WTC11 (cell line): ENCODE measurements at regions not wholly inside any gene's neighbourhood (a gene's known extent, or its start where the extent isn't known, plus 50 kb on each side); places are given as distances from the start of the nearest gene placed in this dataset.

Experiments used
- ATAC-seq: fragments of 200-7000 bp; cut with Tn5 transposase; 2 replicates; pipeline ENCODE4 v1.10.0; 2021; ENCODE audit warnings: mild to moderate bottlenecking, moderate library complexity
- CTCF ChIA-PET: fragments of 300-600 bp; sonication (Branson Sonifier 250); formaldehyde crosslinking; loops from one replicate; lab custom pipeline; 2021; ENCODE audit warnings: antibody characterized with exemption; lab: Charles Lee
- POLR2A ChIA-PET: fragments of 350-600 bp; sonication (Branson Sonifier 250); formaldehyde crosslinking; loops from one replicate; lab custom pipeline; 2021; ENCODE audit warnings: antibody characterized with exemption; lab: Charles Lee
- DNase-seq: peaks from one replicate; pipeline ENCODE4 v3.0.0; 2021; ENCODE audit warnings: low spot score
- H3K27ac Mint-ChIP-seq: 2 replicates; pipeline ENCODE4 v1.8.0; 2021; ENCODE audit warnings: mixed read lengths
- H3K27me3 Mint-ChIP-seq: 2 replicates; pipeline ENCODE4 v1.8.0; 2021; ENCODE audit warnings: low read depth, mild to moderate bottlenecking, moderate library complexity, mixed read lengths
- H3K36me3 Mint-ChIP-seq: 2 replicates; pipeline ENCODE4 v1.8.0; 2021; ENCODE audit warnings: mixed read lengths
- H3K4me1 Mint-ChIP-seq: 2 replicates; pipeline ENCODE4 v1.8.0; 2022; ENCODE audit warnings: mixed read lengths
- H3K4me3 Mint-ChIP-seq: 2 replicates; pipeline ENCODE4 v1.8.0; 2021; ENCODE audit warnings: mild to moderate bottlenecking, moderate library complexity, mixed read lengths
- H3K9me3 Mint-ChIP-seq: 2 replicates; pipeline ENCODE4 v1.8.0; 2021; ENCODE audit warnings: mixed read lengths
- AFF4 ChIP-seq: sonication (generic); formaldehyde crosslinking; IDR thresholded peaks from 2 replicates; pipeline ENCODE4 v1.8.1; 2023; ENCODE audit warnings: mild to moderate bottlenecking, missing genetic modification reagents, borderline replicate concordance
- ATF6 ChIP-seq: sonication (generic); formaldehyde crosslinking; IDR thresholded peaks from 2 replicates; pipeline ENCODE4 v1.8.1; 2023; ENCODE audit warnings: mild to moderate bottlenecking, missing genetic modification reagents
- CTCF ChIP-seq: fragments of 200-600 bp; IDR thresholded peaks from 2 replicates; pipeline ENCODE4 v1.8.0; 2022; ENCODE audit warnings: antibody characterized with exemption
- FOXK1 ChIP-seq: sonication (generic); formaldehyde crosslinking; IDR thresholded peaks from 2 replicates; pipeline ENCODE4 v1.8.0; 2022; ENCODE audit warnings: mild to moderate bottlenecking, moderate library complexity, missing genetic modification reagents
- NR2C2 ChIP-seq: sonication (generic); formaldehyde crosslinking; IDR thresholded peaks from 2 replicates; pipeline ENCODE4 v1.8.0; 2022; ENCODE audit warnings: mild to moderate bottlenecking, missing genetic modification reagents
- NR3C1 ChIP-seq: sonication (generic); formaldehyde crosslinking; conservative IDR thresholded peaks from 2 replicates; pipeline ENCODE4 v1.8.1; 2023; ENCODE audit warnings: low read depth, mild to moderate bottlenecking, missing genetic modification reagents
- TCF7 ChIP-seq: sonication (generic); formaldehyde crosslinking; IDR thresholded peaks from 2 replicates; pipeline ENCODE4 v1.8.0; 2022; ENCODE audit warnings: mild to moderate bottlenecking, low read depth, missing genetic modification reagents, moderate library complexity
- ZMAT4 ChIP-seq: fragments of 250-450 bp; sonication (Bioruptor Pico); IDR thresholded peaks from 2 replicates; pipeline ENCODE4 v1.9.0; 2021; ENCODE audit warnings: mild to moderate bottlenecking
- ZNF121 ChIP-seq: sonication (generic); formaldehyde crosslinking; IDR thresholded peaks from 2 replicates; pipeline ENCODE4 v1.8.0; 2023; ENCODE audit warnings: missing genetic modification reagents
- ZNF138 ChIP-seq: sonication (generic); formaldehyde crosslinking; conservative IDR thresholded peaks from 2 replicates; pipeline ENCODE4 v1.8.1; 2022; ENCODE audit warnings: mild to moderate bottlenecking, moderate library complexity, missing genetic modification reagents
- ZNF317 ChIP-seq: sonication (generic); formaldehyde crosslinking; IDR thresholded peaks from 2 replicates; pipeline ENCODE4 v1.8.1; 2023; ENCODE audit warnings: low read depth, mild to moderate bottlenecking, moderate library complexity, missing genetic modification reagents, borderline replicate concordance
- ZNF512 ChIP-seq: sonication (generic); formaldehyde crosslinking; IDR thresholded peaks from 2 replicates; pipeline ENCODE4 v1.8.1; 2022; ENCODE audit warnings: missing genetic modification reagents, borderline replicate concordance
- TF ChIP-seq, protein P1 (sequence below): sonication (generic); formaldehyde crosslinking; IDR thresholded peaks from 2 replicates; pipeline ENCODE4 v1.8.0; 2022; ENCODE audit warnings: missing genetic modification reagents
- TF ChIP-seq, protein P2 (sequence below): fragments of 250-450 bp; sonication (Bioruptor Pico); IDR thresholded peaks from 2 replicates; pipeline ENCODE4 v2.1.2; 2022; ENCODE audit warnings: mild to moderate bottlenecking, moderate library complexity
- TF ChIP-seq, protein P3 (sequence below): sonication (generic); formaldehyde crosslinking; IDR thresholded peaks from 2 replicates; pipeline ENCODE4 v1.8.1; 2023; ENCODE audit warnings: mild to moderate bottlenecking, missing genetic modification reagents

- TF ChIP-seq AFF4 (CRISPR knock-in tag) (no peak), NR2C2 (CRISPR knock-in tag) (no peak), ZNF138 (no peak), TCF7 (CRISPR knock-in tag) (no peak)
- TF ChIP-seq, protein P1, sequence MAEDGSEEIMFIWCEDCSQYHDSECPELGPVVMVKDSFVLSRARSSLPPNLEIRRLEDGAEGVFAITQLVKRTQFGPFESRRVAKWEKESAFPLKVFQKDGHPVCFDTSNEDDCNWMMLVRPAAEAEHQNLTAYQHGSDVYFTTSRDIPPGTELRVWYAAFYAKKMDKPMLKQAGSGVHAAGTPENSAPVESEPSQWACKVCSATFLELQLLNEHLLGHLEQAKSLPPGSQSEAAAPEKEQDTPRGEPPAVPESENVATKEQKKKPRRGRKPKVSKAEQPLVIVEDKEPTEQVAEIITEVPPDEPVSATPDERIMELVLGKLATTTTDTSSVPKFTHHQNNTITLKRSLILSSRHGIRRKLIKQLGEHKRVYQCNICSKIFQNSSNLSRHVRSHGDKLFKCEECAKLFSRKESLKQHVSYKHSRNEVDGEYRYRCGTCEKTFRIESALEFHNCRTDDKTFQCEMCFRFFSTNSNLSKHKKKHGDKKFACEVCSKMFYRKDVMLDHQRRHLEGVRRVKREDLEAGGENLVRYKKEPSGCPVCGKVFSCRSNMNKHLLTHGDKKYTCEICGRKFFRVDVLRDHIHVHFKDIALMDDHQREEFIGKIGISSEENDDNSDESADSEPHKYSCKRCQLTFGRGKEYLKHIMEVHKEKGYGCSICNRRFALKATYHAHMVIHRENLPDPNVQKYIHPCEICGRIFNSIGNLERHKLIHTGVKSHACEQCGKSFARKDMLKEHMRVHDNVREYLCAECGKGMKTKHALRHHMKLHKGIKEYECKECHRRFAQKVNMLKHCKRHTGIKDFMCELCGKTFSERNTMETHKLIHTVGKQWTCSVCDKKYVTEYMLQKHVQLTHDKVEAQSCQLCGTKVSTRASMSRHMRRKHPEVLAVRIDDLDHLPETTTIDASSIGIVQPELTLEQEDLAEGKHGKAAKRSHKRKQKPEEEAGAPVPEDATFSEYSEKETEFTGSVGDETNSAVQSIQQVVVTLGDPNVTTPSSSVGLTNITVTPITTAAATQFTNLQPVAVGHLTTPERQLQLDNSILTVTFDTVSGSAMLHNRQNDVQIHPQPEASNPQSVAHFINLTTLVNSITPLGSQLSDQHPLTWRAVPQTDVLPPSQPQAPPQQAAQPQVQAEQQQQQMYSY (CRISPR knock-in tag) = no peak
- TF ChIP-seq, protein P2, sequence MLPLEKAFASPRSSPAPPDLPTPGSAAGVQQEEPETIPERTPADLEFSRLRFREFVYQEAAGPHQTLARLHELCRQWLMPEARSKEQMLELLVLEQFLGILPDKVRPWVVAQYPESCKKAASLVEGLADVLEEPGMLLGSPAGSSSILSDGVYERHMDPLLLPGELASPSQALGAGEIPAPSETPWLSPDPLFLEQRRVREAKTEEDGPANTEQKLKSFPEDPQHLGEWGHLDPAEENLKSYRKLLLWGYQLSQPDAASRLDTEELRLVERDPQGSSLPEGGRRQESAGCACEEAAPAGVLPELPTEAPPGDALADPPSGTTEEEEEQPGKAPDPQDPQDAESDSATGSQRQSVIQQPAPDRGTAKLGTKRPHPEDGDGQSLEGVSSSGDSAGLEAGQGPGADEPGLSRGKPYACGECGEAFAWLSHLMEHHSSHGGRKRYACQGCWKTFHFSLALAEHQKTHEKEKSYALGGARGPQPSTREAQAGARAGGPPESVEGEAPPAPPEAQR (CRISPR knock-in tag) = no peak
Measured at GRCh38 chrX:96379951-96380350, 304.7 kb upstream of the DIAPH2 start (continued).

GRCh38 chrX:96382018-96382417, 302.6 kb upstream of the DIAPH2 start:
- Mint-ChIP-seq H3K9me3 (no peaks in the 10 kb centered on the region), H3K27me3 (no peaks in the 10 kb centered on the region), H3K27ac (no peak overlapping the region), H3K4me3 (no peak overlapping the region), H3K36me3 (no peaks in the 10 kb centered on the region), H3K4me1 (peaks cover 2% of the 10 kb centered on the region; the same call in 1 of the 2 replicates)
- TF ChIP-seq FOXK1 (CRISPR knock-in tag) (no peak), CTCF (no peak), ATF6 (no peak), ZNF121 (CRISPR knock-in tag) (no peak)
- ChIA-PET POLR2A (no interaction called here), CTCF (no interaction called here)
- no peak for ATAC-seq
- no peak for DNase-seq

GRCh38 chrX:96383428-96383827, 301.2 kb upstream of the DIAPH2 start:
- no peak overlapping the region for H3K27ac Mint-ChIP-seq
- H3K36me3 Mint-ChIP-seq = no peaks in the 10 kb centered on the region
- peaks cover 2% of the 10 kb centered on the region; the same call in 1 of the 2 replicates for H3K4me1 Mint-ChIP-seq
- H3K4me3 Mint-ChIP-seq = no peak overlapping the region
- ChIA-PET POLR2A (no interaction called here), CTCF (no interaction called here)
- no peaks in the 10 kb centered on the region for H3K27me3 Mint-ChIP-seq
- ATAC-seq (no peak), DNase-seq (no peak)
- H3K9me3 Mint-ChIP-seq = no peaks in the 10 kb centered on the region
- TF ChIP-seq ZMAT4 (no peak), NR3C1 (no peak), ZNF512 (no peak), ZNF317 (CRISPR knock-in tag) (no peak)
- TF ChIP-seq, protein P3, sequence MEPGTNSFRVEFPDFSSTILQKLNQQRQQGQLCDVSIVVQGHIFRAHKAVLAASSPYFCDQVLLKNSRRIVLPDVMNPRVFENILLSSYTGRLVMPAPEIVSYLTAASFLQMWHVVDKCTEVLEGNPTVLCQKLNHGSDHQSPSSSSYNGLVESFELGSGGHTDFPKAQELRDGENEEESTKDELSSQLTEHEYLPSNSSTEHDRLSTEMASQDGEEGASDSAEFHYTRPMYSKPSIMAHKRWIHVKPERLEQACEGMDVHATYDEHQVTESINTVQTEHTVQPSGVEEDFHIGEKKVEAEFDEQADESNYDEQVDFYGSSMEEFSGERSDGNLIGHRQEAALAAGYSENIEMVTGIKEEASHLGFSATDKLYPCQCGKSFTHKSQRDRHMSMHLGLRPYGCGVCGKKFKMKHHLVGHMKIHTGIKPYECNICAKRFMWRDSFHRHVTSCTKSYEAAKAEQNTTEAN (CRISPR knock-in tag) = no peak
